ENCODE measurements at regions not wholly inside any gene's neighbourhood (a gene's known extent, or its start where the extent isn't known, plus 50 kb on each side); places are given as distances from the start of the nearest gene placed in this dataset.

DNA sequence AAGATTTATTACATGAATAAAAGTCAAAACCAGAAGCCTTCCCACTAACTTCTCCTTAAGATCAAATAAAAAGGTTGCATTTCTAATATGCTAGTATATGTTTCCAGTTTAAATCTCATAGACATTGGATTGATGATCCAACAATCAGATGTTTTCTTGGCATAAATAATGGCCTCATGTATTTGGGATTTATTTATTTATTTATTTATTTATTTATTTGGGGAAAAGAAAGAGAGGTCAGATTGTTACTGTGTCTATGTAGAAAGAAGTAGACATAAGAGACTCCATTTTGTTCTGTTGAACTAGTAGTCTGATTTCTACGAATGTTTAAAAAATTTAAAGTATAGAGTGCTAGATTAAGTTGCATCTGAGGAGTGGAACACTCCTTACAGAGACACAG is 422.4 kb downstream of the ADGRL2 start:
- no peaks in the 10 kb centered on the region for H3K27me3 Mint-ChIP-seq (ENCODE audit: unreplicated experiment)
- no peak overlapping the region for H3K27ac Mint-ChIP-seq (ENCODE audit: unreplicated experiment)
- DNase-seq = no peak
- intact Hi-C loops (cut with micrococcal nuclease; ENCODE audit: unreplicated experiment) = no loop called here
- peaks cover 23% of the 10 kb centered on the region for H3K4me1 Mint-ChIP-seq (ENCODE audit: low read depth, unreplicated experiment)
- CTCF ChIA-PET = no interaction called here
- no peaks in the 10 kb centered on the region for H3K36me3 Mint-ChIP-seq (ENCODE audit: insufficient read depth, unreplicated experiment)
- no peaks in the 10 kb centered on the region for H3K9me3 Mint-ChIP-seq (ENCODE audit: low read depth, unreplicated experiment)
- no TSS peak for BruUV-seq (replicated peaks)
- TF ChIP-seq, protein P1, sequence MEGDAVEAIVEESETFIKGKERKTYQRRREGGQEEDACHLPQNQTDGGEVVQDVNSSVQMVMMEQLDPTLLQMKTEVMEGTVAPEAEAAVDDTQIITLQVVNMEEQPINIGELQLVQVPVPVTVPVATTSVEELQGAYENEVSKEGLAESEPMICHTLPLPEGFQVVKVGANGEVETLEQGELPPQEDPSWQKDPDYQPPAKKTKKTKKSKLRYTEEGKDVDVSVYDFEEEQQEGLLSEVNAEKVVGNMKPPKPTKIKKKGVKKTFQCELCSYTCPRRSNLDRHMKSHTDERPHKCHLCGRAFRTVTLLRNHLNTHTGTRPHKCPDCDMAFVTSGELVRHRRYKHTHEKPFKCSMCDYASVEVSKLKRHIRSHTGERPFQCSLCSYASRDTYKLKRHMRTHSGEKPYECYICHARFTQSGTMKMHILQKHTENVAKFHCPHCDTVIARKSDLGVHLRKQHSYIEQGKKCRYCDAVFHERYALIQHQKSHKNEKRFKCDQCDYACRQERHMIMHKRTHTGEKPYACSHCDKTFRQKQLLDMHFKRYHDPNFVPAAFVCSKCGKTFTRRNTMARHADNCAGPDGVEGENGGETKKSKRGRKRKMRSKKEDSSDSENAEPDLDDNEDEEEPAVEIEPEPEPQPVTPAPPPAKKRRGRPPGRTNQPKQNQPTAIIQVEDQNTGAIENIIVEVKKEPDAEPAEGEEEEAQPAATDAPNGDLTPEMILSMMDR (IDR thresholded peaks at IDR 0.05; ENCODE audit: unreplicated experiment) = no peak
- H3K4me3 Mint-ChIP-seq (ENCODE audit: low read depth, unreplicated experiment) = no peak overlapping the region

DNA sequence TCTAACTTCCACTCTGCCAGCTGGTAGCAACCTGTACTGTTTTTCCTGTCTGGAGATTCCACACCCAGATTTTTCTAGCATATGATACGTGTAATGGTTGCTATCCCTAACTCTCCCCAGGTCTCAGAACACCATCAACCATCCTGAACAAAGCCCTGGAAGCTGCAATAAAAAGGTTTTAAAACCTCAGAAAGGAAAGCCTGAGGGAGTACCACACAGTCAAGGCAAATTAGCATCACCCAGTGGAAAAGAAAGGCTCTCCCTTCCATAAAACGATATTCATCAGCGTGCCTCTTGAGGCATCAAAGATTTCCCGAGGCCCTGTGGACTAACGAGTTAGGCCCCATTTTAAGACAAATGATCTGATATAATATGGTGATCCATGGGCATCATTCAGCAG is 421.0 kb downstream of the ADGRL2 start:
- H3K36me3 Mint-ChIP-seq (ENCODE audit: insufficient read depth, unreplicated experiment) = no peaks in the 10 kb centered on the region
- no peaks in the 10 kb centered on the region for H3K27me3 Mint-ChIP-seq (ENCODE audit: unreplicated experiment)
- BruUV-seq (replicated peaks) = no TSS peak
- TF ChIP-seq, protein P1 (IDR thresholded peaks at IDR 0.05; ENCODE audit: unreplicated experiment) = no peak
- H3K27ac Mint-ChIP-seq (ENCODE audit: unreplicated experiment) = no peak overlapping the region
- no peaks in the 10 kb centered on the region for H3K9me3 Mint-ChIP-seq (ENCODE audit: low read depth, unreplicated experiment)
- DNase-seq = no peak
- intact Hi-C loops (cut with micrococcal nuclease; ENCODE audit: unreplicated experiment) = no loop called here
- H3K4me1 Mint-ChIP-seq (ENCODE audit: low read depth, unreplicated experiment) = peaks cover 10% of the 10 kb centered on the region
- H3K4me3 Mint-ChIP-seq (ENCODE audit: low read depth, unreplicated experiment) = no peak overlapping the region
- CTCF ChIA-PET = no interaction called here

DNA sequence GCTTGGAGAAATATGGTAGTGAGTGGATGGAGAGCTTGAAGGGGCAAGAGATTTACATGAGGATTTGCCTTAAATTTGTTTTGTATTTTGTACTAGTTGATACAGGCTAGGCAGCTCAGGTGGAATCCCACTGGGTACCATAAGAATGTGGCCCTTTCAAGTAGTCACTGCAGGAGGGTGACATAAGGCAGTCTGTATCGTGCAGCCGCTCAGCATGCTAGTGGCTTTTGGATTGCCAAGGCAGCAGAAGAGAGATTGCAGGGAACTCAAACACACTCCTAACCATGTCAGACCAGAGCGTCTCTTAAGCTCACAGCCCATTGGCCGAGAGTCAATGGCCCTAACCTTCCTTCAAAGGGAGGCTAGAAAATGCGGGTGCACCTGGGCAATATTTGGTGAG is 420.0 kb downstream of the ADGRL2 start:
- DNase-seq = no peak
- Mint-ChIP-seq H3K4me1 (ENCODE audit: low read depth, unreplicated experiment) (peaks cover 9% of the 10 kb centered on the region), H3K27ac (ENCODE audit: unreplicated experiment) (no peak overlapping the region), H3K4me3 (ENCODE audit: low read depth, unreplicated experiment) (no peak overlapping the region), H3K27me3 (ENCODE audit: unreplicated experiment) (no peaks in the 10 kb centered on the region), H3K36me3 (ENCODE audit: insufficient read depth, unreplicated experiment) (no peaks in the 10 kb centered on the region), H3K9me3 (ENCODE audit: low read depth, unreplicated experiment) (no peaks in the 10 kb centered on the region)
- TF ChIP-seq, protein P1 (IDR thresholded peaks at IDR 0.05; ENCODE audit: unreplicated experiment) = no peak
- BruUV-seq (replicated peaks) = no TSS peak
- CTCF ChIA-PET = no interaction called here
- intact Hi-C loops (cut with micrococcal nuclease; ENCODE audit: unreplicated experiment) = no loop called here

DNA sequence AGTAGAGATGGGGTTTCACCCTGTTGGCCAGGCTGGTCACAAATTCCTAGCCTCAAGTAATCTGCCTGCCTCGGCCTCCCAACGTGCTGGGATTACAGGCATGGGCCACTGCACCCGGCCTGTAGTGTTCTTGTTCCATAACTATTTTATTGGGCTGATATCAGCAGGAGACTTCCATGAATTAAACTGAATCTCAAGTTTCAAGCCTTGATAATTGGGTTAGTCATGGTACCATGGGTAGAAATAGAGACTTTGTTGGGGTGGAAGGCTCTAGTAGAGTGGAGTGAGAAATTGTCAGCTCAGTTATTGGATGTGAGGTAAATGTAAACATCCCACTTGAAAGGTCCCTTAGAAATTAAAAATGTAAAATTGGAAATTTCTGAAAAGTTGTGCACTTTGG is 419.1 kb downstream of the ADGRL2 start:
- no TSS peak for BruUV-seq (replicated peaks)
- Mint-ChIP-seq H3K27me3 (ENCODE audit: unreplicated experiment) (no peaks in the 10 kb centered on the region), H3K4me1 (ENCODE audit: low read depth, unreplicated experiment) (peaks cover under 1% of the 10 kb centered on the region), H3K36me3 (ENCODE audit: insufficient read depth, unreplicated experiment) (no peaks in the 10 kb centered on the region), H3K4me3 (ENCODE audit: low read depth, unreplicated experiment) (no peak overlapping the region), H3K9me3 (ENCODE audit: low read depth, unreplicated experiment) (no peaks in the 10 kb centered on the region), H3K27ac (ENCODE audit: unreplicated experiment) (no peak overlapping the region)
- no peak for DNase-seq
- intact Hi-C loops (cut with micrococcal nuclease; ENCODE audit: unreplicated experiment) = no loop called here
- TF ChIP-seq, protein P1 (IDR thresholded peaks at IDR 0.05; ENCODE audit: unreplicated experiment) = no peak
- CTCF ChIA-PET = no interaction called here

DNA sequence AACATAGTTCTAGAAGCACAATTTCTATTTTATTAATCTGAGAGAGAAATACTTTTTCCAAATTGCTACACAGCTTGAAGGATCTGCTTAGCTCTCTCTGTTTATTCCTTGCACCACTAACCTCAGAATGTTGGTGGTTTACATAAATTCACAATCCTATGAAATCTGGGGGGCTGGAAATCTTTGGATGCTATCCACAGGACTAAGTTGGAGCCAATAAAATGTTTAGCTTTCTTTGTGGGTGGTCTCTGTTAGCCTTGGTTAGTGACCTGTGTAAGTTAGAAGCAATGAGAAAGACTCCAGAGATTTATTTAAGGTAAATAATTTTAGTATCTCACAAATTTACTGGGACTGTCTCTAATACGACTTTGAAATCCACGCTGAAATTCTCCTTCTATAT is 418.1 kb downstream of the ADGRL2 start:
- Mint-ChIP-seq H3K9me3 (ENCODE audit: low read depth, unreplicated experiment) (no peaks in the 10 kb centered on the region), H3K4me1 (ENCODE audit: low read depth, unreplicated experiment) (no peaks in the 10 kb centered on the region), H3K36me3 (ENCODE audit: insufficient read depth, unreplicated experiment) (no peaks in the 10 kb centered on the region), H3K4me3 (ENCODE audit: low read depth, unreplicated experiment) (no peak overlapping the region), H3K27me3 (ENCODE audit: unreplicated experiment) (no peaks in the 10 kb centered on the region), H3K27ac (ENCODE audit: unreplicated experiment) (no peak overlapping the region)
- DNase-seq = no peak
- CTCF ChIA-PET = no interaction called here
- BruUV-seq (replicated peaks) = no TSS peak
- intact Hi-C loops (cut with micrococcal nuclease; ENCODE audit: unreplicated experiment) = no loop called here
- TF ChIP-seq, protein P1 (IDR thresholded peaks at IDR 0.05; ENCODE audit: unreplicated experiment) = no peak
